PC-9 (cell line): ENCODE measurements at regions not wholly inside any gene's neighbourhood (a gene's known extent, or its start where the extent isn't known, plus 50 kb on each side); places are given as distances from the start of the nearest gene placed in this dataset.

Source experiments
- BruUV-seq: library from RNA; stranded (reverse); fragments of 400-500 nt; replicated peaks from 2 replicates; lab custom pipeline; 2021; lab: Mats Ljungman, UMichigan
- CTCF ChIA-PET: fragments of 300-600 bp; sonication (Branson Sonifier 250); formaldehyde crosslinking; loops from one replicate; lab custom pipeline; 2022; ENCODE audit warnings: antibody characterized with exemption; lab: Charles Lee
- POLR2A ChIA-PET: fragments of 300-600 bp; sonication (Branson Sonifier 250); formaldehyde crosslinking; loops from one replicate; lab custom pipeline; 2022; ENCODE audit warnings: antibody characterized with exemption; ENCODE audit not compliant: unreplicated experiment; lab: Charles Lee
- DNase-seq, 2 experiments: peaks; one replicate each; pipeline versions ENCODE4 v3.0.0 to v3.0.0-alpha.2; 2015 to 2022; ENCODE audit warnings: mixed read lengths in 1 of 2
- H2AFZ ChIP-seq: fragments of 200-600 bp; sonication (generic); 2 replicates; pipeline ENCODE4 v1.8.1; 2017; ENCODE audit warnings: antibody characterized with exemption
- H3F3A ChIP-seq: fragments of 200-600 bp; sonication (generic); 2 replicates; pipeline ENCODE4 v1.8.1; 2017; ENCODE audit warnings: antibody characterized with exemption, mild to moderate bottlenecking, low read depth; ENCODE audit not compliant: insufficient read depth
- H3K27ac ChIP-seq: fragments of 200-600 bp; sonication (generic); 2 replicates; pipeline ENCODE4 v1.6.1; 2016; ENCODE audit warnings: mixed run types
- H3K27me3 ChIP-seq: fragments of 200-600 bp; sonication (generic); 2 replicates; pipeline ENCODE4 v1.6.1; 2016; ENCODE audit warnings: low read depth, mixed run types; ENCODE audit not compliant: insufficient read depth
- H3K36me3 ChIP-seq: fragments of 200-600 bp; sonication (generic); 2 replicates; pipeline ENCODE4 v1.6.1; 2016; ENCODE audit warnings: low read depth, mixed run types
- H3K4me1 ChIP-seq: fragments of 200-600 bp; sonication (generic); replicated peaks from 2 replicates; pipeline ENCODE4 v1.6.1; 2016; ENCODE audit warnings: mixed run types; ENCODE audit not compliant: insufficient read depth
- H3K4me2 ChIP-seq: fragments of 200-600 bp; sonication (generic); 2 replicates; pipeline ENCODE4 v1.6.1; 2017; ENCODE audit warnings: mixed run types
- H3K4me3 ChIP-seq: fragments of 200-600 bp; sonication (generic); 2 replicates; pipeline ENCODE4 v1.6.1; 2016; ENCODE audit warnings: mixed run types
- H3K79me2 ChIP-seq: fragments of 200-600 bp; sonication (generic); 2 replicates; pipeline ENCODE4 v1.6.1; 2017; ENCODE audit warnings: low read depth, mixed run types
- H3K9me2 ChIP-seq: fragments of 200-600 bp; sonication (generic); 2 replicates; pipeline ENCODE4 v1.8.1; 2017; ENCODE audit warnings: mild to moderate bottlenecking; ENCODE audit not compliant: insufficient read depth
- H3K9me3 ChIP-seq: fragments of 200-600 bp; sonication (generic); 2 replicates; pipeline ENCODE4 v1.8.1; 2016; ENCODE audit warnings: low read depth; ENCODE audit not compliant: insufficient read depth
- H4K20me1 ChIP-seq: fragments of 200-600 bp; sonication (generic); 2 replicates; pipeline ENCODE4 v1.8.1; 2017; ENCODE audit not compliant: insufficient read depth
- EZH2 ChIP-seq: fragments of 200-600 bp; sonication (generic); IDR thresholded peaks from 2 replicates; pipeline ENCODE4 v1.8.0; 2017; ENCODE audit warnings: antibody characterized with exemption, low read depth
- intact Hi-C: fragments of 100-400 bp; cut with micrococcal nuclease; formaldehyde crosslinking; loops from one replicate; pipeline ENCODE4 v1.10.0; 2022; ENCODE audit not compliant: unreplicated experiment
- TF ChIP-seq, protein P1 (sequence below): fragments of 200-600 bp; sonication (generic); conservative IDR thresholded peaks from 2 replicates; pipeline ENCODE4 v1.6.1; 2017; ENCODE audit warnings: mixed run types, antibody characterized with exemption, mild to moderate bottlenecking, moderate library complexity

DNA sequence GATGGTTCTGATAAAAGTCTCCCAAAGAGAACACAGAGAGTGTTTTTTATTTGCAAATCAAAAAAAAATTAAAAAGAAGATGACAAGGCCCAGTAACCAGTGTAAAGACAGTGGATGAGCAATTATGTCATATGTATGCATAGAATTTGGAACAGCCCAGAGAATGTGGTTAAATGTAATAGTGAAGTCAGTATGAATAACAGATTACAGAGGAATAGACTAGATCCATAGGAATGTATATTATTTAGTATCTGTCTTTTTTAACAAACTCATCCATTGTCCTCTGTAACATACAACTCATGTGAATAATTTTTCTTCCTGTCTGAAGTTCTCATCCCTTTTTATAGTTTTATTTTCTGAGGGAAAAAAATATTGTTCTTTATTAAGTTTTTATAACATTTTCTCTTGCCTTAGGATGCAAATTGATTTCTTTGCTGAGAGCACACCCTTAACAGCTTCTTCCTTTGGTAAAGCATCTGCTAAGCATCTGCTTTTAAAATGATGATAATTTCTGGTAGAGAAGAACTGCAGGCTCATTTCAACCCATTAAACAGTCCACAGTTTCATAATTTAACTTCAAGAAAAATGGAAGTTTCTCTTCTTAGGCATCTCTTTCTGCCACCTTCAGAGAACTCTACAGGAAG is 266.5 kb upstream of the MTNR1B start:
- no peak overlapping the region for H2AFZ ChIP-seq

DNA sequence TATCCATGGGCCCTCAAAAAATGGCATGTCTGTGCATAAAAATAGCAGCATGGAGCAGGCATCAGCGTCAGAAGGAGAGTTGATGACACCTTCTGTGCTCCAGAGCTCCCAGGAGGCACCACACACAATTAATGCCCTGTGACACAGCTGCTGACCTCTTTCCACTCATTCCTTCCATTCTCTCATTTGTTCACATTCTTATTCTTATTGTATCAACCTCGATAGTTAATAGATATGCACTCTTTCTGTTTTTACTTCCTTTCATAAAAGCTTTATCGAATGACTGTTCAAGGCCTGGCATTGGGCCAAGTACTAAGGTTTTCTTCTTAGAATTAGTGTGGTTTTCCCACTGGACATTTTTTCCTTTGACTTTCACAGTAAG is 266.0 kb upstream of the MTNR1B start:
- intact Hi-C loops, result no loop called here
- Histone ChIP-seq H3K27me3 (no peaks in the 10 kb centered on the region), H3K4me2 (no peak overlapping the region), H3F3A (no peaks in the 10 kb centered on the region), H3K36me3 (no peaks in the 10 kb centered on the region), H3K4me3 (no peak overlapping the region), H4K20me1 (no peaks in the 10 kb centered on the region), H3K9me3 (no peaks in the 10 kb centered on the region; the same call in 1 of the 2 replicates), H3K79me2 (no peaks in the 10 kb centered on the region), H2AFZ (no peak overlapping the region), H3K9me2 (no peaks in the 10 kb centered on the region), H3K27ac (no peak overlapping the region), H3K4me1 (no peaks in the 10 kb centered on the region)
- DNase-seq, result no peak
- BruUV-seq, result no TSS peak
- ChIA-PET CTCF (no interaction called here), POLR2A (no interaction called here)
- TF ChIP-seq, protein P1, sequence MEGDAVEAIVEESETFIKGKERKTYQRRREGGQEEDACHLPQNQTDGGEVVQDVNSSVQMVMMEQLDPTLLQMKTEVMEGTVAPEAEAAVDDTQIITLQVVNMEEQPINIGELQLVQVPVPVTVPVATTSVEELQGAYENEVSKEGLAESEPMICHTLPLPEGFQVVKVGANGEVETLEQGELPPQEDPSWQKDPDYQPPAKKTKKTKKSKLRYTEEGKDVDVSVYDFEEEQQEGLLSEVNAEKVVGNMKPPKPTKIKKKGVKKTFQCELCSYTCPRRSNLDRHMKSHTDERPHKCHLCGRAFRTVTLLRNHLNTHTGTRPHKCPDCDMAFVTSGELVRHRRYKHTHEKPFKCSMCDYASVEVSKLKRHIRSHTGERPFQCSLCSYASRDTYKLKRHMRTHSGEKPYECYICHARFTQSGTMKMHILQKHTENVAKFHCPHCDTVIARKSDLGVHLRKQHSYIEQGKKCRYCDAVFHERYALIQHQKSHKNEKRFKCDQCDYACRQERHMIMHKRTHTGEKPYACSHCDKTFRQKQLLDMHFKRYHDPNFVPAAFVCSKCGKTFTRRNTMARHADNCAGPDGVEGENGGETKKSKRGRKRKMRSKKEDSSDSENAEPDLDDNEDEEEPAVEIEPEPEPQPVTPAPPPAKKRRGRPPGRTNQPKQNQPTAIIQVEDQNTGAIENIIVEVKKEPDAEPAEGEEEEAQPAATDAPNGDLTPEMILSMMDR, result no peak
- no peak for TF ChIP-seq EZH2

More for the DNA sequence above, 266.5 kb upstream of the MTNR1B start:
- CTCF ChIA-PET, result no interaction called here
- Histone ChIP-seq H3K36me3 (no peaks in the 10 kb centered on the region), H3F3A (no peaks in the 10 kb centered on the region), H3K4me3 (no peak overlapping the region), H3K4me2 (no peak overlapping the region), H4K20me1 (no peaks in the 10 kb centered on the region), H3K9me2 (no peaks in the 10 kb centered on the region), H3K79me2 (no peaks in the 10 kb centered on the region), H3K27ac (no peak overlapping the region), H3K27me3 (no peaks in the 10 kb centered on the region), H3K9me3 (no peaks in the 10 kb centered on the region; the same call in 1 of the 2 replicates), H3K4me1 (no peaks in the 10 kb centered on the region)
- POLR2A ChIA-PET, result no interaction called here
- TF ChIP-seq, protein P1, result no peak
- TF ChIP-seq EZH2, result no peak
- intact Hi-C loops, result no loop called here
- no TSS peak for BruUV-seq
- DNase-seq, result no peak

DNA sequence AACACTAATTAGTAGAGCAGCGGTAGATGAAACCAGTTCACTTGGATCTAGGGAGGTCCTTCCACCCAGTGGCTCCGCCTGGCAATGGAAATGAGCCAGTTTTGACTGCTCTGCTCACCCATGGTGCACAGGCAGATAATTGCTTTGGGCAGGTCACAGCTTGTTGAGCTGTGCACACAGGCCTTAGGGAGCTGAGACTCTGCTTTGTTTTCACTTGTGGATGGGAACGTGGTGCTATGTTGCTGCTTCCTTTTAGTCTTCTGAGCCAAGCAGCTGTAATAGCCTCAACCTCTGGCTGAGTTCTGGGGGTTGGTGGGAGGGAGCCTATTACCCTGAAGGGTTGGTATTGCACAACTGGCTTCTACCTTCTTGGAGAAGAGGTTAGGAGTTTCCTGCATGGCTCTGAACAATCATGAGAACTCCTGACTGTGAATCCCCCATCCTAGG is 262.3 kb upstream of the MTNR1B start:
- Histone ChIP-seq H3K4me3 (no peak overlapping the region), H3F3A (no peaks in the 10 kb centered on the region), H3K4me1 (no peaks in the 10 kb centered on the region), H2AFZ (no peak overlapping the region), H3K36me3 (no peaks in the 10 kb centered on the region), H3K27ac (no peak overlapping the region), H3K9me2 (no peaks in the 10 kb centered on the region), H3K9me3 (no peaks in the 10 kb centered on the region; the same call in 1 of the 2 replicates), H3K4me2 (no peak overlapping the region), H3K79me2 (no peaks in the 10 kb centered on the region), H4K20me1 (no peaks in the 10 kb centered on the region), H3K27me3 (no peaks in the 10 kb centered on the region)
- POLR2A ChIA-PET, result no interaction called here
- CTCF ChIA-PET, result no interaction called here
- no TSS peak for BruUV-seq
- TF ChIP-seq, protein P1, result no peak
- TF ChIP-seq EZH2, result no peak
- DNase-seq, result peak in 1 of 2 experiments; percentile 38
- intact Hi-C loops, result no loop called here
